ENCODE measurements at regions not wholly inside any gene's neighbourhood (a gene's known extent, or its start where the extent isn't known, plus 50 kb on each side); places are given as distances from the start of the nearest gene placed in this dataset.
"Not testable (repeated sequence)": the region's sequence is repeated elsewhere in the genome, so short reads cannot be mapped to it uniquely, and the experiment has no call there.

DNA sequence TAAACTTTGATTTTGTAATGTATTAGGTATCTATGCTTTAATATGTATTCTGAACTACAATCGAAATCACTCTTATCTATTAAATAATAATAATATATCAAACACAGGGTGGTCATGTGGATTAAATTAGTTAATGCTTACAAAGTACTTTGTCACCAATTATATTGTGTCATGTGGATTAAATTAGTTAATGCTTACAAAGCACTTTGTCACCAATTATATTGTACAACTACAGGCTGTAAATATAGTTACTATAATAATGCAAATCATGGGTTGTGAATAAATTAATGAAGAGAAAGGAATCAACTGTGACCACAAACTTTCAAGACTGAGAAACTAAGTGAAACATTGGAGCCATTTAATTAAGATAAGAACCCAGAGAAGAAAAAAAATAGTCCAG lies 1929.1 kb upstream of the PCDH20 start:
- no peak for DNase-seq

DNA sequence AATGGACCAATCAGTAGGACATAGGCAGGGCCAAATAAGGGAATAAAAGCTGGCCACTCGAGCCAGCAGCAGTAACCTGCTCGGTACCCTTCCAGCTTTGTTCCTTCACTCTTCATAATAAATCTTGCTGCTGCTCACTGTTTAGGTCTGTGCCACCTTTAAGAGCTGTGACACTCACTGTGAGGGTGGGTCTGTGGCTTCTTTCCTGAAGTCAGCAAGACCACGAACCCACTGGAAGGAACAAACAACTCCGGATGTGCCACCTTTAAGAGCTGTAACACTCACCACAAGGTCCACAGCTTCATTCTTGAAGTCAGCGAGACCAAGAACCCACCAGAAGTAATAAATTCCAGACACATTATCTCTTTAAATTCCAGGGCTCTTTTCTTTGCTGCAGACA lies 1922.3 kb upstream of the PCDH20 start:
- DNase-seq = no peak

- no peak for DNase-seq
Observed at GRCh38 chr13:63337041-63337440, 1921.4 kb upstream of the PCDH20 start.

- DNase-seq = no peak
Observed at GRCh38 chr13:63336549-63336948, 1920.9 kb upstream of the PCDH20 start.

- DNase-seq = no peak
Observed at GRCh38 chr13:63327584-63327983, 1911.9 kb upstream of the PCDH20 start.

- no peak for DNase-seq
Observed at GRCh38 chr13:63323441-63323840, 1907.8 kb upstream of the PCDH20 start.

DNA sequence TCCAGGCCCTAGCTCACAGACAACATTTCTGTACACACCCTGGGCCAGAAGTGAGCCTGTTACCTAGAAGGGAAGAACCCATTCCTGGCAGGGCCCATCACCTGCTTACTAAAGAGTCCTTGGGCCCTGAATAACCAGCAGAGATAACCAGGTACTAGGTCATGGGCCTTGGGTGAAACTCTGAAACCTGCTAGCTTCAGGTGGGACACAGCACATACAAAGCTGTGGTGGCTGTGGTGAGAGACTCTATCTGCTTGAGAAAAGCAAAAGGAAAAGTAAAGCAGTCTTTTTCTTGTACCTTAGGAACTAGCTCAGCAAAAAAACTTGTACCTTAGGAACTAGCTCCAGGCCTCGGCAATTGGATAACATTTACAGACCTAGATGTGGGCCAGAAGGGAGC lies 1895.9 kb upstream of the PCDH20 start:
- no peak for DNase-seq

DNA sequence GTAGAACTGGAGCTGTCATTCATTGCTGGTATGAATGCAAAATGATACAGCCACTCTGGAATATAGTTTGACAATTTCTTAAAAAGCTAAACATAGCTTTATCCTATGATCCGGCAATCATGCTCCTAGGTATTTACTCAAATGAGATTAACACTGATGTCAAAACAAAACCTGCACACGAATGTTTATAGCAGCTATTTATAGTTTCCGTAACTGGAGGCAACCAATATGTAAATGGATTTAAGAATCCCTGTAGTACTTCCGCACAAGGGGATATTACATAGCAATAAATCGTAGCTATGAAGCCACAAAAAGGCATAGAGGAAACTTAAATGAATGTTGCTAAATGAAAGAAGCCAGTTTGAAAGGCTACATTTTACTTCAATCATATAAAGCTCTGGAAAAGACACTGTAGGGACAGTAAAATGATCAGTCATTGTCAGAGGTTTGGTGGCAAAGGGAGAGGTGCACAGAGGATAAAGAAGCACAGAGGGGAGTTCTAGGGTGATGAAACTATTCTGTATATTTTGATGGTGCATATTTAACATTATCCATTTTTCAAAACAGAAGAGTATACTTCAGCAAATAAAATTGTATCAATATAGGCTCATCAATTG lies 1893.0 kb upstream of the PCDH20 start:
- DNase-seq = no peak

DNA sequence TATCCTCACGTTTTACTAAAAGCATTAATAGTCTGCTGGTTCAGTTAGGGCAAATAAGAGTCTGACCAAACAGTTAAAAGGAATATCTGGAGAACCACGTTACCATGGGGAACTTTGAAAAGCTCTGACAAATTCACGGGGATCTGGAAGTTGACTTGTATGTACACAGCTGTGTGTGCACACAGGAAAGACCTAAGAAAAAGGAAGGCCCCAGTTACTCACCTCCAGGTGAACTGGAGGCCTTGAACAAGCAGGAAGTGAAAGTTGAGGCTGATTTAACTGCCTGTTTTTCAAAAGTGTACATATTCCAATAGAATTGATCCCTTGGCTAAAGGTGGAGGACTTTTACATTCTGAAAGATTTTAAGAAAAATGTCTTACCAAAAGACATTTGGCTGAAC lies 1891.6 kb upstream of the PCDH20 start:
- DNase-seq = no peak

GRCh38 chr13:63305641-63306133 lies 1890.0 kb upstream of the PCDH20 start:
- no peak for DNase-seq

GRCh38 chr13:63304497-63304896 lies 1888.8 kb upstream of the PCDH20 start:
- no peak for DNase-seq

DNA sequence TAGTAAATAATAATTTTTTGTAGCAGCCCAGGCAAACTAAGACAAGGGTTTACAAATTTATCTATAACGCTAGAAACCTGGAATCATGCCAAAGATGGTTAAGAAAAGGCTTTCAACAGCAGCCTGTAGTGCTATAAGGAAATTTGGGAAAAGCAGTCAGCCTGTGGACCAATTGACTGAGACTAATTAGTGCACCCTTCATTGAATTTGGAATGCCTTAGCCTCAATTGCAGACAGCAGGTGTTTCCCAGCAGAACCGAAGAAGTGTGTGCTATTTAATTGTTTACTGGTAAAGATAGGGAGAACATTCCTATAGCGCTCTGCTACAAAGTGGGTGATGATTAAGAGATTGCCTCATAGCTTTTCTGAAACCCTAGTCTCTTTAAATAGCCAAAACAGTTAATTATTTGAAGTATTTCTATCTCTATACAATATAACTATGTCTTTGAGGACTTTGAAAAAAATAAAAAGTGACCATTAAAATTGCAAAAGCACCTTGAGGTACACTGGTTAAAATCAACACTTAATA lies 1884.3 kb upstream of the PCDH20 start:
- DNase-seq = no peak

DNA sequence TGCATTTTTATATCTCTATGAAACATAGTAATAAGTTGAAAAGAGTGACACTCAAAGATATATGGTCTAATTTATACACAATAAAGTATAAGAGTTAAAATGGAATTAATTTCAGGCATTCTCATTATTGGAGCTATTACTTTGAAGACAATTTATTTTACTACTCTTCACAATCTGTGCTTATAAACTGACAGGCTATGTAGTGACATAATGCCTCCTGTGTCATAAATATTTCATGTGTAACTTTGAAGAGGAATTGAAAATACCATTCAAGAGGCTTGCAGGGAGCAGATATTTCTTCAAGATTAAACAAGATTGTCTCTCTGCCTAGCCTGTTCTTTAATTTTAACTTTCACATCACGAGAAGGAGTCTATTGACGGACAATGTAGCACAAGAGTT lies 1881.5 kb upstream of the PCDH20 start:
- no peak for DNase-seq

DNA sequence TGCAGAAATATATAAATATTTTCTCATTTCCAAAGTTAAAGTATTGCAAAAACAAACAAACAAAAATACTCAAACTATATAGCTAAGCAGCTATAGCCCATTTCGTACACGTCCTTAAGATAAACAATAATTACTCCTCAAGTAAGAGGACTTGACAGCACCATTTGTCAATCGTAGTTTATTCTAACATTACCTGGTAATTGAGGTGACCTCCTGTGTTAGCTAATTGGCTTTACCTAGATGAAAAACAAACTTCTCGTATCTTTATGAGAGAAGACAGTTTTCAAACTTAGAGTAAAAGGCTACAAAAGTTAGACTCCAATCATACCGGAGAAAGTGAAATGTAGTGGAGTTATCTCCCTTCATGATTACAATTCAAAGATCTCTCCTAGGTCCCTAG lies 1876.1 kb upstream of the PCDH20 start:
- no peak for DNase-seq

DNA sequence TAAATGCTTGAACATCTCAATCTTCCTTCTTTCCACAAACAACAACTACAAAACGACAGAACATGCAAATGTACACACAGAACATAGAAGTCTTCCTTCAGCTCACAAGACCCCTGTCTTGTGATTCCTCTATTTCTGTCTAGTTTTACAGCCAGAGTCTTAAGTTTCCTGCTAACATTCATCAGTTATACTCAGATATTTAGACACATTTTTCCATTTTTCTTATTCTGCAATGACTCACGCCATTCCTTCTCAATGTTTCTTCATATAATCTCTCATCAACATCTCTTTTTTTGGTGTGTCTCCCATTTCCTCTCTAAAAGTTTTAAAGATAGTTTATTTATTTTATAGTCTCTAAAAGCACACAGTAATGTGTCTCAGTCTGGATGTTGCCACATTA lies 1872.9 kb upstream of the PCDH20 start:
- no peak for DNase-seq

DNA sequence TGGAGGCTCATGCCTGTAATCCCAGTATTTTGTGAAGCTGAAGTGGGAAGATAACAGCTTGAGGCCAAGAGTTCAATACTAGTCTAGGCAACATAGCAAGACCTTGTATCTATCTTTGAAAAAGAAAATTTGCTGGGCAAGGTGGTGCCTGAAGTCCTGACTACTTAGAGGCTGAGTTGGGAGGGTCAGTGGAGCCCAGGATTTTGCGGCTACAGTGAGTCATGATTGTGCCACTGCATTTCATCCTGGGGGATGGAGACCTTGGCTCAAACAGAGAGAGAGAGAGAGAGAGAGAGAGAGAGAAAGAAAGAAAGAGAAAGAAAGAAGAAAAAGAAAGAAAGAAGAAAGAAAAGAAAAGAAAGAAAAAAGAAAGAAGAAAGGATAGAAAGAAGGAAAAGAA lies 1872.3 kb upstream of the PCDH20 start:
- no peak for DNase-seq

DNA sequence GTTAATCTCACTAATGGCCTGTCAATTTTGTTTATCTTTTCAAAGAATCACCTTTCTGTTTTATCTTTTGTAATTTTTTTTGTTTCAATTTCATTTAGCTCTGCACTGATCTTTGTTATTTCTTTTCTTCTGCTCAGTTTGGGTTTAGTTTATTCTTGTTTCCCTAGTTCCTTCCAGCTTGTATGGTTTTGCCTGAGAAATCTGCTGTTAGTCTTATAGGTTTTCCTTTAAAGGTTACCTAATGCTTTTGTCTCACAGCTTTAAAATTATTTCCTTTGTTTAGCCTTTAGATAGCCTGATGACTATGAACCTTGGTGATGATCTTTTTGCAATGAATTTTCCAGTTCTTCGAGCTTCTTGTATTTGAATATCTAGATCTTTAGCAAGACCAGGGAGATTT lies 1869.8 kb upstream of the PCDH20 start:
- DNase-seq = no peak

- no peak for DNase-seq
Observed at GRCh38 chr13:63279136-63279535, 1863.5 kb upstream of the PCDH20 start.

GRCh38 chr13:63274772-63275171 lies 1859.1 kb upstream of the PCDH20 start:
- DNase-seq = no peak

GRCh38 chr13:63249411-63250187 lies 1834.0 kb upstream of the PCDH20 start:
- no peak for DNase-seq

- not testable (repeated sequence) for DNase-seq
Observed at GRCh38 chr13:63236667-63237396, 1821.2 kb upstream of the PCDH20 start.

DNA sequence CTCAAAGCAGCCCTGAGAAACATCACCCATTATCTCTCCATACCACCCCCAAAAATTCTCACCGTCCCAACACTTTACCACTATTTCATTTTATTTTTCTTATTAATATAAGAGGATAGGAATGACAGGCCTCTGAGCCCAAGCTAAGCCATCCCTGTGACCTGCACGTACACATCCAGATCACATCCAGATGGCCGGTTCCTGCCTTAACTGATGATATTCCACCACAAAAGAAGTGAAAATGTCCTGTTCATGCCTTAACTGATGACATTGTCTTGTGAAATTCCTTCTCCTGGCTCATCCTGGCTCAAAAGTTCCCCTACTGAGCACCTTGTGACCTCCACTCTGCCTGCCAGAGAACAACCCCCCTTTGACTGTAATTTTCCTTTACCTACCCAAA lies 1802.9 kb upstream of the PCDH20 start:
- not testable (repeated sequence) for DNase-seq

- DNase-seq = no peak
Observed at GRCh38 chr13:63209330-63210017, 1793.8 kb upstream of the PCDH20 start.
